ENCODE measurements at regions not wholly inside any gene's neighbourhood (a gene's known extent, or its start where the extent isn't known, plus 50 kb on each side); places are given as distances from the start of the nearest gene placed in this dataset.

DNA sequence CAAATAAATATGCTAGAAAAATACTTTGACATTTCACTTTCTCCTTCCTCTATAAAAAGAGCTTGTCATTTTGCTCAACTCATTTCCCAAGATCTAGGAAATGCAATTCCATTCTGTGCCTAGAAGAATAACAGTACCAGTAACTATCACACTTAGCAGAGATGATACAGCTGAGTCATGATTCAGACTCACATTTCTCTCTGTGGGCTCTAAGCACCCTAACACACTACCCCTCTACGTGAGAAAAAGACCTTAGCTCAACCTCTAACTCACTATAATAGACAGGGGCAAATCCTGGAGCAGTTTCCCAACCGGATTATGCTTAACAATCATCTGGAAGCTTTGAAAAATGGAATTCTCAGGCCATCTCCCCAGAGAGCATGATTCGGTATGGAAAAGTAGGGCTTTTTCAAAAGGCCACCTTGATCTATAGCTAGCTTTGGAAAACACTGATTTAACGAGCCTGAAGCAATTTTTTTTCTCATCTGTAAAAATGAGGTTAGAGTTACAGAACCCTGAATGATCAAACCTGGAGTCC lies 1312.3 kb upstream of the PIK3C3 start:
- no peak for DNase-seq (ENCODE audit: low read depth)

- no peak for DNase-seq (ENCODE audit: low read depth)
Observed at GRCh38 chr18:40631319-40631718, 1323.7 kb upstream of the PIK3C3 start.

- no peak for DNase-seq (ENCODE audit: low read depth)
Observed at GRCh38 chr18:40630496-40630895, 1324.5 kb upstream of the PIK3C3 start.

DNA sequence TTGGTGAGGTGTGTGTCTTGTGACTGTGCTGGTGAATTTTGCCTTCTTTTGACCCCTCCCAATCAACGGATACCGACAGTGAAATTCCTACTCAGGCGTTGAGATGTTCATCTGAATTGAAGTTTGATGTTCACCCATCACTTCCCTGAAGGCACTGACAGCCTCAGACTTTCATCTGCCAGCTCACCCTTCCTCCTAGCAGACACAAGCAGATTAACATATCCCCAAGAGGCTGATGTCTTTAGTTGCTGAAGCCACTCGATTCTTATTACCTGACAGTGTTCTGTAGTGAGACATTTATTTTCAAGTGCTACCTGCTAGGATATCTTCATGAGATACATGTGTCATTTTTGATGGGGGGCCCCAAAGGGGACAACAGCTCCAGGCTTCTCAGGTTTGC lies 1330.1 kb upstream of the PIK3C3 start:
- DNase-seq (ENCODE audit: low read depth) = no peak

DNA sequence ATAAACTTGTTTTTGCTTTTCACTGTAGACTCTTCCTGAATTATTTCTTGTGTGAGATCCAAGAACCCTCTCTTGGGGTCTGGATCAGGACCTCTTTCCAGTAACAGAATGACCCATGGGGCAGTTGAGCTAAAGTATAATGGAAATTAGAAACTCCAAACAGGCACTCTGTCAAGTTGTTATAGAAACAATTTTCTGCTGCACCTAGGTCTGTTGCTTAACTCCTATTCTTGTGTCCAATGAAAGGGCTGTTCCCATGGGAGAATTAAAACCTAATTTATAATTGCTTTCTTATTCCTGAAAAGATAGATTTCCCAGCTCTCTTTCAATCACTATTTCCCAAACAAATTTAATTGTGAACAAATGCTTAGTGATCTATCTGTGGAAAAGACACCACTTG lies 1341.3 kb upstream of the PIK3C3 start:
- DNase-seq (ENCODE audit: low read depth) = no peak

GRCh38 chr18:40612356-40612755 lies 1342.7 kb upstream of the PIK3C3 start:
- no peak for DNase-seq (ENCODE audit: low read depth)

DNA sequence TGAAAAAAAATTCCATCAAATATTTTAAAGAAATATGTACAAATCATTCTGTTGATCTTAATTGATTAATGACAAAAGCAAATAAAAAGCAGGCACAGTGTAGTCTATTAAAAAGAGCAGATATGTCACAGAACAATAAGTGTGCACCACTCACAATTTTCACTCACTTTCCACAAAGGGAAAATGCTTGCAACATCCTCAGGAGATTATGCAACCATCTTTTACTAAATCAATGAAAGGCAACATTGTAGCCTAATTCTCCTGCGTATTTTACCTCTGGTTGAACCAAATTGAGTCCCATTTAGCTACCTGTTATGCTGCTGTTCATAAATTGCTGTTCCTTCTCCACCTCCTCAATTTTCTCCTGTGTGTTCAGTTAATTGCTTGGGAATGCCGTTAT lies 1346.8 kb upstream of the PIK3C3 start:
- no peak for DNase-seq (ENCODE audit: low read depth)

- DNase-seq (ENCODE audit: low read depth) = no peak
Observed at GRCh38 chr18:40607542-40608148, 1347.4 kb upstream of the PIK3C3 start.

GRCh38 chr18:40606996-40607395 lies 1348.0 kb upstream of the PIK3C3 start:
- DNase-seq (ENCODE audit: low read depth) = no peak

DNA sequence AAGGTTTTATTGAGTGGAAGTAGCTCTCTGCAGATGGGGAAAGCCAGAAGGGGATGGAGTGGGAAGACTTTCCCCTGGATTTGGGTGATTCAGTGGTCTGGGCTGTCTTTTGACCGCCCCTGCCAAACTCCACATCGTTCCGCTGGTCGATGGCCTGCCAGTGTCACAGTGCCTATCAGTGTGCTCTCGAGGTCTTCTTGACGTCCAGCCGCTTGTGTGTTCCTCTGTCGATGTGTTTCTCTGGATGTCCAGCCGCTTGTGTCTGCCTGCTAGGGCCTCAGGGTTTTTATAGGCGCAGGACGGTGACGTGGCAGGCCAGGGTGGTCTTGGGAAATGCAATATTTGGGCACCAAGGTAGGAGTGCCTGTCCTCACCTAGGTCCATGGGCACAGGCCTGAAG lies 1371.4 kb upstream of the PIK3C3 start:
- no peak for DNase-seq (ENCODE audit: low read depth)

DNA sequence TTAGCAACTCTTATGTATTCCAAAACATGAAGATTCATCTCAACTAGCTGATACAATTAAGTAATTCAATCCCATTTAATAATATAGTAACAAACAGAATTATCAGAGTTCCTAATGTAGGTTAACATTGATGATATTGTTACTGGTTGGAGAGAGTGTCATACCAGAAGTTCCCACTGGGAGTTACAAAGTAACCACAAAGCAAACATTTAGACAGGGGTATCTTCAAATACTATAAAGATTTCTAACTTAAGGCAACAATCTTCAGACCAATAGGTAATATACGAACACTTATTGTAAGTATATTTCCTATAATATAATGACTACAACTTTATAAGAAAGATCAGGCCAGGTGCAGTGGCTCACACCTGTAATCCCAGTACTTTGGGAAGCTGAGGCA lies 1372.9 kb upstream of the PIK3C3 start:
- DNase-seq (ENCODE audit: low read depth) = no peak

DNA sequence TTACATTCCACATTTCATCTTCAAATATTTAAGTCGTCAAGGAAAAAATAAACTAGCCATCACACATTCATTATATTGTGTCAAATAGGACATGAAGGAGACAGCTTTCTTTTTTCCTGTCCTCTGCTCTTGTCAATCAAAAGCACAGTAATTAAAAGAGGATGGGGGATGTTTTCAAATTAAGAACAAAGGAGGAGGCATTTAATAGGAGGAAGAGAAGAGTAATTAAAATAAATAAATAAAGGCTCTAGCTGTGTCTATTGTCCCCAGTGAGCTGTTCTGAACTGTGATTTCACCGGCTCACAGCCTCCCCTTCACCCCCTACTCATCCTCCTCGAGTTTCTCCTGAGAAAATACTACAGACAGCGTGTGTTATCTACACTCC lies 1377.1 kb upstream of the PIK3C3 start:
- no peak for DNase-seq (ENCODE audit: low read depth)

DNA sequence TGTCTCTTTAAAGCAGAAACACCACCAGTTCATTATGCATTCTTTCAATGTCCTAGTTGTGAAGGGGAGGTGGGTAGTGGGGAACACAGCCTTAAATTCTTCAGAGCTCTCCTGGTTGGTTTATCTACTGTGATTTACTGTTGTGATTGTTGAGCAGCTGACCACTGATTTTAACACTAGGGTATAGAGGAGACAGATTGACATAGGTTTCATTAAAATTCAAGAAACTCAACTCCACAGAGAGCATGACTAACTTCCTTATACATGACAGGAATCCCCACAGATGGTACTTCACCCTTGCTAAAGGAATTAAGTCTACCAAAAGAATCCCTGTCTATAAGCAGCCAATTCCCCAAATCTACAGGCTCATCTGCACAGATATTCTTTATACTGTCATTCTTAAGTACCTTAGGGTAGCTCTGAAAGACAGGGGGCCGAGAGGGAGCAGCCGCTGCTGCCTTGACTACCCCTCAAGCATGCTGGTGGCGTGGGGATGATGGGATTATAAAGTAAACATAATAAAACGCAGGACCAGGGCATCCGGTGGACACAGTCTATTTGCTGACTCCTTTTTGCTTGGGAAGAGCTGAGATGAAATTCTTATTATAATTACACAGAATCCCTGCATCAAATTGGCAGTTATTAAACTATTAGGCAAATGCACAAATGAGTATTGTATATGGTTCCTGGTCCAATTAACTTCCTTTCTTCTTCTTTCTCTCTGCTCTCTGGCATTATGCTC lies 1377.6 kb upstream of the PIK3C3 start:
- no peak for DNase-seq (ENCODE audit: low read depth)

DNA sequence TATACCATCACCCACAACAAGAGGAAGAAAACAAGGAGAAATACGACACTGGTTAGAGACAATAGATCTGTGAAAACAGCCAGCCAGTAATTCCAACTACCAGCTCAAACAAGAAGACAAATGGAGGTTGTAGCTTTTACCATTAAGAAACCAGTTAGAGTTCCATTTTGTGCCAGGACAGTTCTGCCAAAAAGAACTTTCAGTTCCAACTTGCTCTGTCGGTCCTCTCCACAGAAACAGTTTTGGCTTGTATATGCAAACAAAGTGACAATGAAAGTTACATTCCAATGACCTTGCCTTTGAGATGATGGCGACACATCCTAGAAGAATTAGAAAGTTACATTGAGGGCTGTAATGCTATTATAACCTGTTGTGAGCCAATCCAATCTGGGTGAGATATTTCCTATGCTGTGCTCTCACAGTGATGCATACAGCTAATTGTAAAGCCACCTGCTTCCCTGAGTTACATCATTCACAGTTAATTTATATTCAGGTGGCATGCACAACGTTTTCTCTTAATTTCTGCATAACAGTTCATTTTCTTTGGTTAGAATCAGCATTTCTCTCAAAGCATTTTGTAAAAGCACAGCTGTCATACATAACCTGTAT lies 1378.4 kb upstream of the PIK3C3 start:
- no peak for DNase-seq (ENCODE audit: low read depth)

GRCh38 chr18:40570615-40571014 lies 1384.4 kb upstream of the PIK3C3 start:
- no peak for DNase-seq (ENCODE audit: low read depth)

- DNase-seq (ENCODE audit: low read depth) = no peak
Observed at GRCh38 chr18:40569605-40570004, 1385.4 kb upstream of the PIK3C3 start.

DNA sequence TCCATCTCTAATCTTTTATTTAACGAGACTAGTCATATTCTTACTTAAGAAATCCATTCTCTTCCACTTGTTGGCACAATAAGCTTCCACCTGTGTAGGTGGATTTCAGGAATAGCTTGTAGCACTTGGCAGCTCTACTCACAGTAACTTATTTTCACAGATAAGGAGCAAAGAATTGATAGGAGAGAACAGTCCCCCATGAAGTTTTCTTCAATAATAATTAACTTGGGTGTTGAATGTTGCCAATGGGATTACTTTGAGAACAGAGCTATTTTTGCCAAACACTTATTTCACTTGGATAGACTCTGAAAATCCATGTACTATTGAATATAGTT lies 1388.6 kb upstream of the PIK3C3 start:
- DNase-seq (ENCODE audit: low read depth) = no peak

DNA sequence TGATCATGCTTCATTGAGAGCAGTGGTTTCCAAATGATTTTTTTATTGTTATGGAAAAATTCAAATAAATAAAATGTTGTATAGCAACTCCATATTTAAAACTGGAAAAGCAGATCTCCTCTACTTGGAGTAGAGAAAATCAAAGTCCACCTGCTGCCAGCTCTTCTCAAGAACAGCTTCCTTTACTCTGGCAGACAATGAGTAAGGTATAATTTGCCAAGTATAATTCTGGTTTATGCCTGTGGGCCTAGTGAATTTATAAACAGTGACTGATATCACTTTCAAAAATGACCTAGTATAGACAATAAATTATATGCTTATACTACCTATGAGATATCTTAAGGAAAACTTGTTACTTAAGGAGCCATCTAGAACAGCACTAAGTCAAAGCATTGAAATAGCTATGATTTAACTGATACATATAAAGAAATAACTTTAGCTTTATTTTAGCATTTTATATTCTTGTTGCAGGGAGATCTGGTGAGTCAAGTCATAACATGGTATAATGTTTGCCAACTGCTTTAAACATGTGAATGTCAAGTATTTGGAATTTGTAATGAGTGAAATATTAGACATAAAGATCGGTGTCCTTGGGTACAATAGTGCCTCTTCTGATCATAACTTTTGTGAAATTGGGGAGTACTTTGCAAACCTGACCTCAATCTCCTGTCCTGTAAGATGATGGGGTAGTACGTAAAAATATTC lies 1389.1 kb upstream of the PIK3C3 start:
- no peak for DNase-seq (ENCODE audit: low read depth)

DNA sequence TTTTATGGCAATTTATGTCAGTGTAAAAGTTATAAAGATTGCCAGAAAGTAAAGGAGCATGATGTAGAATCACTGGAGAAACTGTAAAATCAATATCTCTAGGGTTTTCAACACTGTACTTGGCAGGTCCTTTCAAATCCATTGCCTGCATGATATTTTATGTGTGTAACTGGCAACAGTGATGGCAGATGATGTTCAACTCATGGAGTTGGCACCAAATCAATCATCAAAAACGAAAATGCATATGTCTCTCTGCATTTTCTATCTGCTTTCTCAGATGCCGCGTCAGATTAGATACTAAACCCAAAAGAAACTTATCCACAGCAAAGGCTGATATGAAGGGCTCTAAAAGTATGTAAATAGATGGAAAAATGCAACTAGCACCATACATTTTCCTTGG lies 1395.5 kb upstream of the PIK3C3 start:
- no peak for DNase-seq (ENCODE audit: low read depth)

GRCh38 chr18:40558706-40559392 lies 1396.2 kb upstream of the PIK3C3 start:
- DNase-seq (ENCODE audit: low read depth) = no peak

DNA sequence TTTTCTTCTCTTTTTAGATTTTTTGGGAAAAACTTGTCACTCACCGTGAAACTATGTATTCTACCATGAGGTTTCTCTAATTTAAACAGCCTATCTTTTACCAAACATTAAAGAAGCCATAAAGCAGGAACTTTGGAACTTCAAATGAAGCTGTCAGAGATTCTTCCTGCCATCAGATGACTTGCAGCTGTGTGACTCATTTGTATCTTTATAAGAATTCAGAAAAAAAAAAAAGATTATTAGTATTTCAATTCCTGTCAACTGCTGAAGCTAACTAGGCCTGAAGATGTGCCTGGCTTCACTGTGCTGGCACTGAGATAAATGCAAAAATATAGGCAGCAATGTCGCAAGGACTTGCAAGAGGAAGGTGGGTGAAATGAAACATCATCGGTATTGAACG lies 1399.1 kb upstream of the PIK3C3 start:
- DNase-seq (ENCODE audit: low read depth) = no peak

DNA sequence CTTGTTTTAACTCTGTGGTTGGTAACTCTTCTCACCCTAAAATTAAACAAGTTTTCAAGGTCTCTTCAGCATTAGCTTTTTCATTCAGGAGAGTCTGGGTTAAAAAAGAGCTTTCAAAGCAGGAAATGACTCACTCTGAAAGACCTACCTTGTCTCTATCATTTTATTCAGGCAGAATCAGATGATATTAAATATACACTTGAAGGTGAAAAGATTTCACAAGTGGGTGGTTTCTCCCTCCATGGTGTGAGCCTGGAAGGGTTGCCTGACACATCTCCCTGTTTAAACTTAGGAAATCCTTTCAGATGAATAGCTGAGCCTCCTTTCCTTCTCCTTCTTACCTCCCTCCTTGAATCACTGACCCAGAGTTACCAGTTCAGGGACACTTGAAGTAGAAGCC lies 1402.0 kb upstream of the PIK3C3 start:
- no peak for DNase-seq (ENCODE audit: low read depth)
